HG03354 (cell line): ENCODE measurements at regions not wholly inside any gene's neighbourhood (a gene's known extent, or its start where the extent isn't known, plus 50 kb on each side); places are given as distances from the start of the nearest gene placed in this dataset.
"Not testable (repeated sequence)": the region's sequence is repeated elsewhere in the genome, so short reads cannot be mapped to it uniquely, and the experiment has no call there.

Experiments used
- ATAC-seq: cut with Tn5 transposase; IDR thresholded peaks from one replicate; pipeline ENCODE4 v1.9.1; 2021; ENCODE audit warnings: mild to moderate bottlenecking; ENCODE audit not compliant: unreplicated experiment, poor library complexity, severe bottlenecking

GRCh38 chr13:107799001-107799400 lies 416.3 kb downstream of the LIG4 start:
- no peak for ATAC-seq

GRCh38 chr13:107790397-107790796 lies 424.9 kb downstream of the LIG4 start:
- ATAC-seq: no peak

GRCh38 chr13:107788464-107789165 lies 426.7 kb downstream of the LIG4 start:
- no peak for ATAC-seq

GRCh38 chr13:107782646-107783045 lies 432.7 kb downstream of the LIG4 start:
- ATAC-seq: not testable (repeated sequence)

GRCh38 chr13:107778094-107778493 lies 437.2 kb downstream of the LIG4 start:
- ATAC-seq: no peak

GRCh38 chr13:107770541-107770940 lies 444.8 kb downstream of the LIG4 start:
- ATAC-seq: no peak

GRCh38 chr13:107767119-107767518 lies 448.2 kb downstream of the LIG4 start:
- ATAC-seq: no peak

GRCh38 chr13:107765724-107766401 lies 449.5 kb downstream of the LIG4 start:
- no peak for ATAC-seq

- ATAC-seq: no peak
These were observed 451.3 kb downstream of the LIG4 start for GRCh38 chr13:107764046-107764445.

GRCh38 chr13:107753748-107754147 lies 461.6 kb downstream of the LIG4 start:
- no peak for ATAC-seq

GRCh38 chr13:107753291-107753690 lies 462.0 kb downstream of the LIG4 start:
- ATAC-seq: no peak

GRCh38 chr13:107743983-107744382 lies 471.4 kb downstream of the LIG4 start:
- no peak for ATAC-seq

- no peak for ATAC-seq
These were observed 471.8 kb downstream of the LIG4 start for GRCh38 chr13:107743526-107743925.

GRCh38 chr13:107743100-107743499 lies 472.2 kb downstream of the LIG4 start:
- ATAC-seq: no peak

- ATAC-seq: no peak
These were observed 472.8 kb downstream of the LIG4 start for GRCh38 chr13:107742544-107742943.

GRCh38 chr13:107738004-107738403 lies 477.3 kb downstream of the LIG4 start:
- ATAC-seq: no peak

- no peak for ATAC-seq
These were observed 478.6 kb downstream of the LIG4 start for GRCh38 chr13:107736731-107737130.

GRCh38 chr13:107736170-107736569 lies 479.2 kb downstream of the LIG4 start:
- no peak for ATAC-seq

GRCh38 chr13:107734891-107735625 lies 480.3 kb downstream of the LIG4 start:
- no peak for ATAC-seq

- ATAC-seq: no peak
These were observed 482.1 kb downstream of the LIG4 start for GRCh38 chr13:107733276-107733675.

- no peak for ATAC-seq
These were observed 484.5 kb downstream of the LIG4 start for GRCh38 chr13:107730813-107731212.
